HG02938 (cell line): ENCODE measurements at regions not wholly inside any gene's neighbourhood (a gene's known extent, or its start where the extent isn't known, plus 50 kb on each side); places are given as distances from the start of the nearest gene placed in this dataset.

Experiments used
- ATAC-seq: cut with Tn5 transposase; IDR thresholded peaks from one replicate; pipeline ENCODE4 v1.9.1; 2021; ENCODE audit warnings: mild to moderate bottlenecking, moderate library complexity; ENCODE audit not compliant: unreplicated experiment

GRCh38 chr7:20026762-20027161, 190.4 kb downstream of the MACC1 start:
- ATAC-seq = no peak

DNA sequence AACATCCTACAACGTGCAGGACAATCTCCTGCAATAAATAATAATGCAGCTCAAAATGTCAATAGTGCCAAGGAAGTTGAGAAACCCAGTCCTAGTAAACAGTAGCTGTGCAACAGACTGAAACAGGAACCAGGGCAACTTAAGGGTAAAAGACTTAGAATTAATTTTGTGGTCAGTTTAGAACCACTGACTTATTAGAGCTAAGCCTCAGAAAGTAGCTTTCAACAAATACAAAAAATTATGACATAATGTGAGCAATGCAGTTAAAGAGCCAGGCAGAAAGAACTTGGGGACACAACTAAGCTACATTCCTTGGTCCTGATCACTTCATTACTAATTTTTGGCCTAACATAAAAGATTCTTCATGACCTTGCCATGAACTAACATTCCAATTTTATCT, 195.4 kb downstream of the MACC1 start:
- ATAC-seq = peak; percentile 91

- no peak for ATAC-seq
Measured at GRCh38 chr7:20021066-20021465, 196.1 kb downstream of the MACC1 start.

- ATAC-seq = peak; percentile 47
Measured at GRCh38 chr7:20019757-20020432, 197.3 kb downstream of the MACC1 start.

DNA sequence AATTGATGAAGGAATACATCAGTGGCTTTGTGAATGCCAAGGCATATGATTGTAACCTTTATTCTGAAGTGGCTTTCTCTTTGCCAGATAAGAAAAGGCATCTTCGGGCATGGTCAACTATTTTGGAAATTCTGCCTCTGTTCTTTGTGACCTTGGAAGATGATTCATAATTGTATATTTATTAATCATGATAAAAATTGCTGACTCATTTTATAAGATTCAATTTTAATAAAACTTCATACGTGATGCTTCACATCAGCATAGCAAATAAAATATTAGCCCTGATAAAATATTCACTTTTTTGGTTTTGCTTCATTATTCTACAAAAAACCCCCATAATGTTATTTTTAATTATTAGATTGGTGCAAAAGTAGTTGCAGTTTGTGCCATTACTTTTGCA, 200.5 kb downstream of the MACC1 start:
- ATAC-seq = no peak

DNA sequence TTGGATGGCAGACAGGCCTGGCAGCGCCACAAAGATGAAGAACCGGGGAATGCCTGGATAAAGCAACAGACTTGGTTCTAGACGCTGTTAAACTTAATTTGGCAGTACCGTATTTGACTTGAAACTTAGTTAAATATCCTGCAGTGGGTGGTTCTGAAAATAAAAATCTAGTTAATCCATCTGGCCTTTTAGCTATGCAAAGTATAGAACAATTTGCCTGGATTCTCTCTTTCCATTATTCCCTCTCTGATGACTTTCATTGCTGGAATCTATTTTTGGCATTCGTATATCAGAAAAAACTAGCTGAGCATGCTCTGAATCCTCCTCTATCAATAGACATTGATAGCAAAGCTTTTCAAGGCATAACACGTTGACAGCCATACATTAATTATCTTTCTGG, 203.6 kb downstream of the MACC1 start:
- ATAC-seq = no peak

DNA sequence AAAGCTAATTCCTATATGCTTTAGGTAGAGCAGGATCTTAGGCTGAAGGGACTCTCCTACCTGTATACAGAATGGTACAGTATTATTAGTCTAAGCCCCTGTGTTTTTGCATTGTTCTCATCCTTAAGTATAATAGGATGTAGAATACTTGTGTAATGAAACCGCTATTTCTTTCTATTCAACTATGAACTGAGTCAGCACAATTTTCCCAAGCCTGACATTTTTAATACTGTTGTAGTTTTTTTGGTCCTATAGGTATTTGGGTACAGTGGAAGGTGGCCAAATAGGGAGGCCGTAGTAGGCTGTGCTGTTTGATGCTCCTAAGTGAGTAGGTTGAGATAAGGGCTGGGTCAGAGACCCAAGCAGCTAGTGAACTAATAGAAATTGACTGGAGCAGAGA, 205.1 kb downstream of the MACC1 start:
- ATAC-seq = no peak

- no peak for ATAC-seq
Measured at GRCh38 chr7:20010877-20011276, 206.3 kb downstream of the MACC1 start.

- ATAC-seq = no peak
Measured at GRCh38 chr7:20007510-20007909, 209.7 kb downstream of the MACC1 start.

- no peak for ATAC-seq
Measured at GRCh38 chr7:20005081-20005480, 212.1 kb downstream of the MACC1 start.

GRCh38 chr7:19999681-20000080, 217.5 kb downstream of the MACC1 start:
- ATAC-seq = no peak

GRCh38 chr7:19991936-19992335, 218.5 kb upstream of the TMEM196 start:
- no peak for ATAC-seq

DNA sequence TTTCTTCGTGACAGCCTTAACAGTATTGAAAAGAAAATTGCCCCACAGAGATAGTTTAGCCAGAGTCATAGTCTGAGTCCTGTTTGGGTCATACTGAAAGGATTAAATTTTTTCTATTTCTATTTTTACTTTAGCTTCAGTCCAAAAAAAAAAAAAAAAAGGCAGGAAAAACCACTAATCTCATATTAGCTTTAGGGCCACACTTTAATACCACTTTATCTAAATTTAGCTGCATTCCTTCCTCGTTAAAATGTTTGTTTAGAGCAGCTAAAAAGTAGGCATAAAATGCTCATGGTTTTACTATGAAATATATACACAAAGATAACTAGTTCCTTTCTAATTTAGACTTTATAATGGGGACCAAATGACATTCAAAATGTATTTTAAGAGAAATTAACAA, 216.5 kb upstream of the TMEM196 start:
- ATAC-seq = no peak

DNA sequence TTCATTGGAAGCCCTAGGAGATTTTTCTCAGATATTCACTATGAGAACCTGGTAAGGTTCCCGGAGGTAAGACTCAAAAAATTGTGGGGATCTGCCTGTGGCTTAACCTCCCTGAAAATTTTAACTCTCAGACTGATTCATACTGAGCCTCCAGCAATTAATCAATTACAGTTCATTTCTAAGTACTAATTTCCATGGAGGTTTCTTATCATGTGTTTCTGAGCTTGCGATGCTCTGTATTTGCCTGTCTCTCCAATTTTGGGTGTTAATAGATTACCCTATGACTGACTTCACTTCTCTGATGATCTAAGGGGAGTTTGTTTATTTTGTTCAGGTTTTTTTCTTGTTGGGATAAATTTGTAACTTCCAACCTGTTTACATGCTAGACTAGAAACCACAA, 215.4 kb upstream of the TMEM196 start:
- peak; percentile 44 for ATAC-seq

- no peak for ATAC-seq
Measured at GRCh38 chr7:19984231-19984632, 210.8 kb upstream of the TMEM196 start.

GRCh38 chr7:19982841-19983835, 209.7 kb upstream of the TMEM196 start:
- ATAC-seq = no peak

DNA sequence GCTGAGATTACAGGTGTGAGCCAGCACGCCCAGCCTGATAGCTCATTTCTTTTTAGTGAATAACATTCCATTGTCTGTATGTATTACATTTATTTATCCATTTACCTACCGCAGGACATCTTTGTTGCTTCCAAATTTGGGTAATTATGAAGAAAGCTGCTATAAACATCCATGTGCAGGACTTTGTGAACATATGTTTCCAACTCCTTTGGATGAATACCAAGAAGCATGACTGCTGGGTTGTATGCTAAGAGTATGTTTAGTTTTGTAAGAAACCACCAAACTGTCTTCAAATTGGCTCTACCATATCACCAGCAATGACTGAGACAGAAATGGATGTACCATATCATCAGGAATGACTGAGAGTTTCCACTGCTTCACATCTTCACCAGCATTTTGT, 200.2 kb upstream of the TMEM196 start:
- ATAC-seq = no peak

GRCh38 chr7:19972876-19973275, 199.5 kb upstream of the TMEM196 start:
- ATAC-seq = no peak

GRCh38 chr7:19971956-19972355, 198.5 kb upstream of the TMEM196 start:
- ATAC-seq = no peak

GRCh38 chr7:19970514-19970913, 197.1 kb upstream of the TMEM196 start:
- no peak for ATAC-seq

DNA sequence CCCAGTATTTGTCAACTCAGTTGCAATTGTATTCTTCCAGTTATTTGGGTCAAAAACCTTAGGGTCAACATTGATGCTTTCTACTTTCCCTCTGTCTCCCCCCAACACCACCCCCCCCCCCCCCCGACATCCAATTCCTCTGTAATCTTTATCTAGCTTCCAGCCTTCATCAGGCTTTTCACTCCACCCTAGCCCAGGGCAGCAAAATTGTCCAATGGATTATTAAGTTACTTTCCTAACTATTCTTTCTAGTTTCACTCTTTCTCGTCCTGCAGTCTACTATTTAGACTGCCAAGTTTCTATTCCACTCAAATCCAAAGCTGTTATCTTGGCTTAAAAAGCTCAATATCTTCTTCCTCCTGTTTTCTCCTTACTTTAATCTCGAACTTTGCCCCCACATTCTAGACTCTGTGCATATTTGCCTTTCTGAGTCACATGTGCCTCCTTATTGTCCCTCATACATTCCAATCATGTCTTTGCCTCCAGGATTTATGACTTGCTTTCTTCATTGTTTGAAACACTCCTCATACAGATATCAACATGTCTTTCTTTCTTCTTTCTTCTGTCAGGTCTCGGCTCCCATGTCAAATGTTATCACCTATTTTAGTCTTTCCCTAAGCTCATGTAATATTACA, 196.6 kb upstream of the TMEM196 start:
- no peak for ATAC-seq

DNA sequence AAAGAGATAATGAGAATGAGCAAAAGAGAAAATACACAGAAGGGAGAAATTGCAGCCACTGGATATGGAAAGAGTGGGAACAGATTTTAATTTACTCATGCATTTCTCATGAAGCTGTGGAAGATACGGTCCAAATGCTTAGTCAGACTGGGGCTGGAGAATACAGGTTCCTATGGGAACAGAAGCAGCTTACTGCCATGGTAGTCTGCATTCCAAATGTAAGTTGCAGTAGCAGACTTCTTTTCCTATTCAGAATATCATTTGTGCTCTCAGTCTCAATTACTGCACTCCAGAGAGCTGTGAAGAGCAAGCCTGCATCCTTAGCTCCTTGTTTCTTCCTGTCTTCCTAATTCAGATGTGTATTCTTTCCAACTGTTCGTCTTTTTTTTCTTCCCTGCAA, 190.8 kb upstream of the TMEM196 start:
- no peak for ATAC-seq
